Liver (tissue), 8 donors: ENCODE measurements at regions not wholly inside any gene's neighbourhood (a gene's known extent, or its start where the extent isn't known, plus 50 kb on each side); places are given as distances from the start of the nearest gene placed in this dataset.

Experiments
- DNase-seq: peaks from one replicate; pipeline ENCODE4 v3.0.0-alpha.2; 2017; ENCODE audit warnings: low spot score
- H3K27ac ChIP-seq, 2 donors: one replicate each; pipeline ENCODE4 v1.7.0; 2013; ENCODE audit warnings: inconsistent platforms in 2 of 2, low read length in 2 of 2, control low read depth in 1 of 2, low read depth in 1 of 2, mild to moderate bottlenecking in 1 of 2
- H3K27me3 ChIP-seq, 4 donors: one replicate each; pipeline versions ENCODE4 v1.6.1 to v1.7.0; 2013; ENCODE audit warnings: low read length in 3 of 4, inconsistent platforms in 1 of 4, mild to moderate bottlenecking in 1 of 4, moderate library complexity in 1 of 4; ENCODE audit not compliant: control insufficient read depth in 4 of 4, insufficient read depth in 4 of 4
- H3K36me3 ChIP-seq, 4 donors: one replicate each; pipeline versions ENCODE4 v1.6.1 to v1.7.0; 2013; ENCODE audit warnings: low read length in 3 of 4, mild to moderate bottlenecking in 3 of 4, low read depth in 1 of 4, moderate library complexity in 1 of 4; ENCODE audit not compliant: control insufficient read depth in 4 of 4, insufficient read depth in 3 of 4
- H3K4me1 ChIP-seq, 4 donors: one replicate each; pipeline versions ENCODE4 v1.6.1 to v1.7.0; 2013; ENCODE audit warnings: low read length in 3 of 4, mild to moderate bottlenecking in 3 of 4, moderate library complexity in 1 of 4; ENCODE audit not compliant: control insufficient read depth in 4 of 4, insufficient read depth in 4 of 4
- H3K4me3 ChIP-seq, 3 donors: one replicate each; pipeline versions ENCODE4 v1.6.1 to v1.7.0; 2013; ENCODE audit warnings: low read length in 3 of 3, control low read depth in 1 of 3, low read depth in 1 of 3, mild to moderate bottlenecking in 1 of 3
- H3K9ac ChIP-seq, 2 donors: one replicate each; pipeline ENCODE4 v1.7.0; 2013; ENCODE audit warnings: low read length in 2 of 2, mild to moderate bottlenecking in 2 of 2, moderate library complexity in 2 of 2, control low read depth in 1 of 2, low read depth in 1 of 2
- H3K9me3 ChIP-seq, 4 donors: one replicate each; pipeline versions ENCODE4 v1.6.1 to v1.7.0; 2013; ENCODE audit warnings: low read length in 3 of 4; ENCODE audit not compliant: control insufficient read depth in 4 of 4
- ATF3 ChIP-seq: IDR thresholded peaks from 2 replicates; pipeline ENCODE4 v1.6.1; 2016; ENCODE audit warnings: antibody characterized with exemption
- CTCF ChIP-seq: fragments of 150-350 bp; IDR thresholded peaks from 2 replicates; pipeline ENCODE4 v1.5.1; 2017; ENCODE audit warnings: improper control_type of control experiment, low read depth, low read length; ENCODE audit not compliant: missing input control
- EGR1 ChIP-seq, 2 donors: IDR thresholded peaks; 2 replicates each; pipeline ENCODE4 v1.6.1; 2016 to 2018; ENCODE audit warnings: antibody characterized with exemption in 2 of 2, low read depth in 2 of 2
- FOXA1 ChIP-seq: IDR thresholded peaks from 2 replicates; pipeline ENCODE4 v1.6.1; 2016; ENCODE audit warnings: antibody characterized with exemption
- FOXA2 ChIP-seq: IDR thresholded peaks from 2 replicates; pipeline ENCODE4 v1.6.1; 2016; ENCODE audit warnings: antibody characterized with exemption
- HNF4G ChIP-seq: IDR thresholded peaks from 2 replicates; pipeline ENCODE4 v1.6.1; 2016; ENCODE audit warnings: antibody characterized with exemption
- MAX ChIP-seq: IDR thresholded peaks from 2 replicates; pipeline ENCODE4 v1.6.1; 2016; ENCODE audit warnings: antibody characterized with exemption
- NR2F2 ChIP-seq: IDR thresholded peaks from 2 replicates; pipeline ENCODE4 v1.6.1; 2016; ENCODE audit warnings: antibody characterized with exemption
- RAD21 ChIP-seq, 2 donors: IDR thresholded peaks; 2 replicates each; pipeline ENCODE4 v1.6.1; 2016; ENCODE audit warnings: antibody characterized with exemption in 2 of 2, mild to moderate bottlenecking in 2 of 2
- REST ChIP-seq: IDR thresholded peaks from 2 replicates; pipeline ENCODE4 v1.6.1; 2016; ENCODE audit warnings: antibody characterized with exemption, mild to moderate bottlenecking
- RXRA ChIP-seq, 2 donors: IDR thresholded peaks; 2 replicates each; pipeline ENCODE4 v1.6.1; 2017 to 2018; ENCODE audit warnings: antibody characterized with exemption in 2 of 2, mild to moderate bottlenecking in 1 of 2
- SP1 ChIP-seq: IDR thresholded peaks from 2 replicates; pipeline ENCODE4 v1.6.1; 2018; ENCODE audit warnings: antibody characterized with exemption, mild to moderate bottlenecking
- TAF1 ChIP-seq: conservative IDR thresholded peaks from 2 replicates; pipeline ENCODE4 v1.6.1; 2016; ENCODE audit warnings: antibody characterized with exemption, mild to moderate bottlenecking
- YY1 ChIP-seq: IDR thresholded peaks from 2 replicates; pipeline ENCODE4 v1.6.1; 2016; ENCODE audit warnings: antibody characterized with exemption, mild to moderate bottlenecking
- ZBTB33 ChIP-seq: IDR thresholded peaks from 2 replicates; pipeline ENCODE4 v1.6.1; 2016; ENCODE audit warnings: antibody characterized with exemption
- WGBS: extraction: QIAGEN DNeasy Blood & Tissue Kit; methylation state at CpG from one replicate; pipeline ENCODE4 v1.1.7; 2013; 5-methylcytosine and 5-hydroxymethylcytosine counted together
- donor health status: healthy.
- donor health status: healthy.
- donor health status: healthy.
- donor health status: healthy.
- donor health status: healthy.

GRCh38 chr3:34405159-34405558 lies 606.7 kb downstream of the PDCD6IP start:
- peaks cover 0 to 1% (median 0%) of the 10 kb centered on the region in 4 donors for H3K36me3 ChIP-seq
- H3K9me3 ChIP-seq: peaks cover 0 to 4% (median 0%) of the 10 kb centered on the region in 4 donors
- no peak overlapping the region for H3K4me3 ChIP-seq
- no peak for DNase-seq
- WGBS: 39% methylated on average over 1 of the region's 1 CpG
- H3K4me1 ChIP-seq: no peaks in the 10 kb centered on the region
- no peak overlapping the region for H3K27ac ChIP-seq
- H3K9ac ChIP-seq: no peak overlapping the region
- no peaks in the 10 kb centered on the region for H3K27me3 ChIP-seq
- TF ChIP-seq TAF1: no peak
- TF ChIP-seq ATF3: no peak
- no peak for TF ChIP-seq FOXA1
- TF ChIP-seq EGR1 (IDR thresholded peaks at IDR 0.05; ENCODE audit: low read depth in 2 of 2): no peak
- TF ChIP-seq REST: no peak
- no peak for TF ChIP-seq HNF4G
- no peak for TF ChIP-seq FOXA2
- TF ChIP-seq RAD21 (IDR thresholded peaks at IDR 0.05): no peak
- TF ChIP-seq SP1: no peak
- TF ChIP-seq RXRA (IDR thresholded peaks at IDR 0.05): no peak
- no peak for TF ChIP-seq NR2F2
- no peak for TF ChIP-seq MAX
- no peak for TF ChIP-seq CTCF
- no peak for TF ChIP-seq ZBTB33
- TF ChIP-seq YY1: no peak

GRCh38 chr3:34407281-34407680 lies 608.9 kb downstream of the PDCD6IP start:
- no peaks in the 10 kb centered on the region for H3K9me3 ChIP-seq
- no peaks in the 10 kb centered on the region for H3K4me1 ChIP-seq
- no peak overlapping the region for H3K4me3 ChIP-seq
- no peak for TF ChIP-seq CTCF
- WGBS: 30% methylated on average over 1 of the region's 1 CpG
- H3K27ac ChIP-seq: no peak overlapping the region
- no peak for DNase-seq
- H3K9ac ChIP-seq: no peak overlapping the region
- H3K36me3 ChIP-seq: peaks cover 0 to 1% (median 0%) of the 10 kb centered on the region in 4 donors
- H3K27me3 ChIP-seq: no peaks in the 10 kb centered on the region
